GM13977 (cell line): ENCODE measurements at regions not wholly inside any gene's neighbourhood (a gene's known extent, or its start where the extent isn't known, plus 50 kb on each side); places are given as distances from the start of the nearest gene placed in this dataset.
"Not testable (repeated sequence)": the region's sequence is repeated elsewhere in the genome, so short reads cannot be mapped to it uniquely, and the experiment has no call there.

Experiments
- DNase-seq: peaks from one replicate; pipeline ENCODE4 v3.0.0; 2012; ENCODE audit warnings: low spot score
- in situ Hi-C: fragments of 300-500 bp; cut with MboI; formaldehyde crosslinking; loops from one replicate; pipeline ENCODE4 v1.12.0; 2022; ENCODE audit warnings: low sequenced_read_pairs, low pct_unique_long_range_greater_than_20kb, mixed read lengths, inconsistent platforms; ENCODE audit not compliant: unreplicated experiment
- TF ChIP-seq, protein P1 (sequence below): IDR thresholded peaks from 2 replicates; pipeline ENCODE4 v1.5.1; 2012; ENCODE audit warnings: mild to moderate bottlenecking, control low read depth; ENCODE audit not compliant: insufficient read depth; ENCODE audit errors: extremely low read depth, missing control alignments

DNA sequence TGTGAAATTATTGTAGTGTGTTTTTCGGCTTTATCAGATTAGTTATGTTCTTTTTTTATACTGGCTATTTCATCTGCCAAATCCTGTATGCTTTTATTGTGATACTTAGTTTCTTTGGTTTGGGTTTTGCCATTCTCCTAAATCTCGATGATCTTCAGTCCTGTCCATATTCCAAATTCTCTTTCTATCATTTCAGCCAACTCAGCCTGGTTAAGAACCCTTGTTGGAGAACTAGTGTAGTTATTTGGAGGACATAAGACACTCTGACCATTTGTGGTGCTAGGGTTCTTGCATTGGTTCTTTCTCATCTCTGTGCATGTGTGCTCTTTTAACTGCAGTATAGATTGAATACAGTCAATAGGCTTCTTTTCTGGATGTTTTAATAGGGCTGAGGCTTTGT, 187.0 kb upstream of the CCNH start:
- DNase-seq, result no peak
- in situ Hi-C loops, result no loop called here
- TF ChIP-seq, protein P1, sequence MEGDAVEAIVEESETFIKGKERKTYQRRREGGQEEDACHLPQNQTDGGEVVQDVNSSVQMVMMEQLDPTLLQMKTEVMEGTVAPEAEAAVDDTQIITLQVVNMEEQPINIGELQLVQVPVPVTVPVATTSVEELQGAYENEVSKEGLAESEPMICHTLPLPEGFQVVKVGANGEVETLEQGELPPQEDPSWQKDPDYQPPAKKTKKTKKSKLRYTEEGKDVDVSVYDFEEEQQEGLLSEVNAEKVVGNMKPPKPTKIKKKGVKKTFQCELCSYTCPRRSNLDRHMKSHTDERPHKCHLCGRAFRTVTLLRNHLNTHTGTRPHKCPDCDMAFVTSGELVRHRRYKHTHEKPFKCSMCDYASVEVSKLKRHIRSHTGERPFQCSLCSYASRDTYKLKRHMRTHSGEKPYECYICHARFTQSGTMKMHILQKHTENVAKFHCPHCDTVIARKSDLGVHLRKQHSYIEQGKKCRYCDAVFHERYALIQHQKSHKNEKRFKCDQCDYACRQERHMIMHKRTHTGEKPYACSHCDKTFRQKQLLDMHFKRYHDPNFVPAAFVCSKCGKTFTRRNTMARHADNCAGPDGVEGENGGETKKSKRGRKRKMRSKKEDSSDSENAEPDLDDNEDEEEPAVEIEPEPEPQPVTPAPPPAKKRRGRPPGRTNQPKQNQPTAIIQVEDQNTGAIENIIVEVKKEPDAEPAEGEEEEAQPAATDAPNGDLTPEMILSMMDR, result no peak

DNA sequence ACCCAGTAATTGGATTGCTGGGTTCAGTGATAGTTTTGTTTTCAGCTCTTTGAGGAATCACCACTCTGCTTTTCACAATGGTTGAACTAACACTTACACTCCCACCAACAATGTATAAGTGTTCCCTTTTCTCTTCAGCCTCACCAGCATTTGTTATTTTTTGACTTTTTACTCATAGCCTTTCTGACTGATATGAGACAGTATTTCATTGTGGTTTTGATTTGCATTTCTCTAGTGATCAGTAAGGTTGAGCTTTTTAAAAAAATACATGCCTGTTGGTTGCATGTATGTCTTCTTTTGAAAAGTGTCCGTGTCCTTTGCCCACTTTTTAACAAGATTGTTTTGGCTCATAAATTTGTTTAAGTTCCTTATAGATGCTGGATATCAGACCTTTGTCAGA, 185.7 kb upstream of the CCNH start:
- in situ Hi-C loops, result no loop called here
- DNase-seq, result no peak
- TF ChIP-seq, protein P1, result no peak

DNA sequence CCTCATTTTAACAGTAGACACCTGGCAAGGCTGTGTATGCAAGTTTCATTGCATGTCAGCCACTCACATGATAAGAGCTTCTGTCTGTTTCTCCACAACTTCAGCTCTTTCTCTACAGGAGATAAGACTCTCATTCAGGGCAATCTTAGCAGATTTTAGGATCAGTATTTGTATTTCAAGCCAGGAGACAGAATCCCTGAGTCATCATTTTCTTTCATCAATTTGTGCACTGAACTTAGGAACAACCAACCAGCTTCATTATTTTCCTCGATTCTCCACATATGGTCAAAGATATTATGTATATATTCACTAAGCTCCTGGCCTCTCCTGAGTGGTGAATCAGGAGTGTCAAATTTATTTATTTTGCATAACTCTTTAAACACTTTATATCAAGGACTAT, 181.8 kb upstream of the CCNH start:
- TF ChIP-seq, protein P1, result no peak
- in situ Hi-C loops, result no loop called here
- DNase-seq, result no peak

GRCh38 chr5:87589587-87589986, 176.9 kb upstream of the CCNH start:
- TF ChIP-seq, protein P1, result no peak
- in situ Hi-C loops, result no loop called here

DNA sequence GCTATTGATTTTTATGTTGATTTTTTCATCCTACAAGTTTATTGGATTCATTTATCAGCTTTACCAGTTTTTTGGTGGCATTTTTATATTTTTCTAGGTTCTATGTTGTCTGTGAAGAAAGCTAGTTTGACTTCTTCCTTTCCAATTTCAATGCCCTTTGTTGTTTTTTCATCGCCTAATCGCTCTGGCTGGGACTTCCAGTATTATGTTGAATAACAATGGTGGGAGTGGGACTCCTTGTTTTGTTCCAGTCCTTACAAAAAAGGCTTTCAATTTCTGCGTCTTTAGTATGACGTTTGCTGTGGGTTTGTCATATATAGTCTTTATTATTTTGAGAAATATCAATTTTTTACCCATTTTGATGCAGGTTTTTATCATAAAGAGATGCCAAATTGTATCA, 175.6 kb upstream of the CCNH start:
- TF ChIP-seq, protein P1, result no peak
- no peak for DNase-seq
- in situ Hi-C loops, result no loop called here

More at GRCh38 chr5:87589587-87589986, 176.9 kb upstream of the CCNH start:
- no peak for DNase-seq

- in situ Hi-C loops, result not testable (repeated sequence)
Measured at GRCh38 chr5:87583704-87584103, 171.0 kb upstream of the CCNH start.

DNA sequence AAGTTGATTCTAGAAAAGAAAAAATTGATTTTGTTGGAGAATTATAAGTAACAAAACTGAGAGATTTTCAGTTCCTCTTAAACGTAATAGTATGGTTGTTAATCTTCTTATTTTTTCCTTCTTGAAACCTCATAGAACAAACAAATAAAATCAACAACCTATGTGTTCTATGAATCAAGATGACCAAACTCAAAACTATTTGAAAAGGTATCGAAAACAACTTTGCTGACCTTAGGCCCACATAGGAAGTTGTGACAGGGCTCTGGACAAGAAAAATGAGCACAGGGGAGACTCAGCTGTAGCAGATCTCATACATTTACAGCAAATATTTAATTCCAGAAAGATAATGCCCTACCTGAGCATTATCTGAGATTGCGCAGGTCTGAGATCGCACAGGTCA, 169.4 kb upstream of the CCNH start:
- no peak for DNase-seq
- TF ChIP-seq, protein P1, result no peak
- in situ Hi-C loops, result no loop called here

More at GRCh38 chr5:87583704-87584103, 171.0 kb upstream of the CCNH start:
- DNase-seq, result not testable (repeated sequence)
